ENCODE measurements at regions not wholly inside any gene's neighbourhood (a gene's known extent, or its start where the extent isn't known, plus 50 kb on each side); places are given as distances from the start of the nearest gene placed in this dataset.
"Not testable (repeated sequence)": the region's sequence is repeated elsewhere in the genome, so short reads cannot be mapped to it uniquely, and the experiment has no call there.

DNA sequence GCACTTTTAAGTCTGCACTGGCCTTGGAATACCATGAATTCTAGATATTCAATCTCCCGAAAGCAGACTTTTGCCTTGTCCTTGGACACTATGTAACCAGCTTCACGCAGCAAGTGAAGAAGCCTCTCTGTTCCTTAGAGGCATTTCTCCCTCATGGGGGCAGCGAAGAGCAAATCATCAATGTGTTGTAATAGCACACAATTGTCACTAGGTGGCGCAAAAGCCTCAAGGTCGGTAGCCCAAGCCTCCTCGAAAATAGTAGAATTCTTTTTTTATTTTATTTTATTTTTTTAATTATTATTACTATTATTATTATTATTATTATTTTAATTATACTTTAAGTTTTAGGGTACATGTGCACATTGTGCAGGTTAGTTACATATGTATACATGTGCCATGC, 100.8 kb downstream of the ALG10 start:
- intact Hi-C loops (cut with DNase I), result not testable (repeated sequence)

DNA sequence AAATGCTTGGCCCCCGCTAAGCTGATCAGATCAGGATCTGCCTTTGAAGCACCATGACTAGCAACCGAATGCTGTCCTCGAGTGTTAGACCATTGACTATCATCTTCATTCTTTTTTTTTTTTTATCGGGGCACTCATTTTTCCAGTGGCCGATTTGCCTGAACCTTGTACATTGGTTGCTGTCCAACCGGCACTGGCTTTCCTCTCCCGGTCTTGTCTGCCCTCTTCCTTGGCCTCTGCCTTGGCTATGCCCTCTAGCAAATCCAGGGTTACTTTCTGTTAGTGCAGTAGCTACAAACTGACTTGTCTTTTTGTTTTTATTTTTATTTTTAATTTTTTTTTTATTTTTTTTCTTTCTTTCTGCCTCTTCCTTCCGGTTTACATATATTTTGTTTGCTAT, 102.3 kb downstream of the ALG10 start:
- no peaks in the 10 kb centered on the region for H3K36me3 ChIP-seq
- no peak overlapping the region for H3K4me3 ChIP-seq
- intact Hi-C loops (cut with DNase I), result no loop called here
- no peaks in the 10 kb centered on the region for H3K9me3 ChIP-seq
- no peaks in the 10 kb centered on the region for H3K27me3 ChIP-seq
- TF ChIP-seq, protein P1, sequence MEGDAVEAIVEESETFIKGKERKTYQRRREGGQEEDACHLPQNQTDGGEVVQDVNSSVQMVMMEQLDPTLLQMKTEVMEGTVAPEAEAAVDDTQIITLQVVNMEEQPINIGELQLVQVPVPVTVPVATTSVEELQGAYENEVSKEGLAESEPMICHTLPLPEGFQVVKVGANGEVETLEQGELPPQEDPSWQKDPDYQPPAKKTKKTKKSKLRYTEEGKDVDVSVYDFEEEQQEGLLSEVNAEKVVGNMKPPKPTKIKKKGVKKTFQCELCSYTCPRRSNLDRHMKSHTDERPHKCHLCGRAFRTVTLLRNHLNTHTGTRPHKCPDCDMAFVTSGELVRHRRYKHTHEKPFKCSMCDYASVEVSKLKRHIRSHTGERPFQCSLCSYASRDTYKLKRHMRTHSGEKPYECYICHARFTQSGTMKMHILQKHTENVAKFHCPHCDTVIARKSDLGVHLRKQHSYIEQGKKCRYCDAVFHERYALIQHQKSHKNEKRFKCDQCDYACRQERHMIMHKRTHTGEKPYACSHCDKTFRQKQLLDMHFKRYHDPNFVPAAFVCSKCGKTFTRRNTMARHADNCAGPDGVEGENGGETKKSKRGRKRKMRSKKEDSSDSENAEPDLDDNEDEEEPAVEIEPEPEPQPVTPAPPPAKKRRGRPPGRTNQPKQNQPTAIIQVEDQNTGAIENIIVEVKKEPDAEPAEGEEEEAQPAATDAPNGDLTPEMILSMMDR (IDR thresholded peaks at IDR 0.05), result no peak
- no peak overlapping the region for H3K27ac ChIP-seq
- no peak for DNase-seq (ENCODE audit: low spot score in 2 of 2)
- H3K4me1 ChIP-seq, result no peaks in the 10 kb centered on the region

More for the DNA sequence above, 100.8 kb downstream of the ALG10 start:
- not testable (repeated sequence) for H3K36me3 ChIP-seq; H3K27ac ChIP-seq; H3K9me3 ChIP-seq; H3K4me3 ChIP-seq; H3K4me1 ChIP-seq; DNase-seq (ENCODE audit: low spot score in 2 of 2); H3K27me3 ChIP-seq
- TF ChIP-seq, protein P1 (IDR thresholded peaks at IDR 0.05), result peak; percentile 34 to 75 (median 74)

DNA sequence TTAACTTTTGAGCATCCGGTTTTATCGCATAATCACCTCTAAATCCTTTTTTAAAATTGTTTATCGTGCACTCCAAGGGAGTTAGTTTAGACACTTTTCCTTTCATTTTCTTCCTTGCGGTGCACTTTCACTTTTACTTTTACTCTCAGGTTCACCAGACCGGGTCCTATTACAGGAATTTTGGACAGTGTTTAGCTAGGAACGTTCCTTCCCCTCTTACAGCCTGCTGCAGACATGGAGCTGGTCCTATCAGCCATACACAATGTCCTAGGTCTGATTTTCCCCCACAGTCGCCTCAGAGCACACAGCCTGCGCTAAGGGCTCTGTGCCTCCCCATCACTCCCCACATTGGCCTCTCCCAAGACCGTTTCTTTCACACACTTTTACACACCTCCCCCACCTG, 103.9 kb downstream of the ALG10 start:
- no peak overlapping the region for H3K4me3 ChIP-seq

GRCh38 chr12:34126805-34127204, 104.5 kb downstream of the ALG10 start:
- TF ChIP-seq, protein P1 (IDR thresholded peaks at IDR 0.05), result no peak
- no peak for DNase-seq (ENCODE audit: low spot score in 2 of 2)
- intact Hi-C loops (cut with DNase I), result no loop called here
- no peak overlapping the region for H3K4me3 ChIP-seq
- no peaks in the 10 kb centered on the region for H3K4me1 ChIP-seq
- H3K36me3 ChIP-seq, result no peaks in the 10 kb centered on the region
- H3K27me3 ChIP-seq, result no peaks in the 10 kb centered on the region
- H3K9me3 ChIP-seq, result no peaks in the 10 kb centered on the region
- H3K27ac ChIP-seq, result no peak overlapping the region

More for the DNA sequence above, 103.9 kb downstream of the ALG10 start:
- intact Hi-C loops (cut with DNase I), result no loop called here
- H3K9me3 ChIP-seq, result no peaks in the 10 kb centered on the region
- TF ChIP-seq, protein P1 (IDR thresholded peaks at IDR 0.05), result no peak
- H3K27me3 ChIP-seq, result no peaks in the 10 kb centered on the region
- no peak overlapping the region for H3K27ac ChIP-seq
- H3K4me1 ChIP-seq, result no peaks in the 10 kb centered on the region
- no peaks in the 10 kb centered on the region for H3K36me3 ChIP-seq
- no peak for DNase-seq (ENCODE audit: low spot score in 2 of 2)

- H3K9me3 ChIP-seq; H3K36me3 ChIP-seq; H3K4me1 ChIP-seq; H3K27ac ChIP-seq; DNase-seq (ENCODE audit: low spot score in 2 of 2); H3K4me3 ChIP-seq; H3K27me3 ChIP-seq; intact Hi-C loops (cut with DNase I): not testable (repeated sequence)
Measured at GRCh38 chr12:34127379-34127778, 105.1 kb downstream of the ALG10 start.

DNA sequence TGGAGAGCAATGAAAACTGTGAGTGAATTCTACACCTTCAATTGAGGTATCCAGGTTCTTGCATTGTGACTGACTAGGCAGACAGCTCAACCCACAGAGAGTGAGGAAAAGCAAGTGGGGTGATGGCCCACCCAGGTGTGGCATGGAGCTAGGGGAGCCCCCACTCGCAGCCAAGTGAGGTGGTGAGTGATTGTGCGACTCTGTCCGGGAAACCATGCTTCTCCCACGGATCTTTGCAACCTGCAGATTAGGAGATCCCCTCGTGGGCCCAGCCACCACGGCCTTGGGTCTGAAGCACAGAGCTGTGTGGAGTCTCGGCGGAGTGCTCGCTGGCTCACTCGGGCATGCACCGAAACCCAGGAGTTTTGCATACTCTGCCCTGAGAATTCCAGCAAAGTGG, 120.1 kb downstream of the ALG10 start:
- H3K9me3 ChIP-seq, result no peaks in the 10 kb centered on the region
- no peaks in the 10 kb centered on the region for H3K4me1 ChIP-seq
- no peaks in the 10 kb centered on the region for H3K36me3 ChIP-seq
- intact Hi-C loops (cut with DNase I), result no loop called here
- no peaks in the 10 kb centered on the region for H3K27me3 ChIP-seq
- no peak overlapping the region for H3K4me3 ChIP-seq
- H3K27ac ChIP-seq, result no peak overlapping the region
- DNase-seq (ENCODE audit: low spot score in 2 of 2), result no peak
- TF ChIP-seq, protein P1 (IDR thresholded peaks at IDR 0.05), result no peak

All from ascending aorta (tissue), 2 donors.